A673 (cell line): ENCODE measurements at regions not wholly inside any gene's neighbourhood (a gene's known extent, or its start where the extent isn't known, plus 50 kb on each side); places are given as distances from the start of the nearest gene placed in this dataset.

Source experiments
- BruUV-seq: library from RNA; stranded (reverse); fragments of 400-500 nt; replicated peaks from 2 replicates; lab custom pipeline; 2021; lab: Mats Ljungman, UMichigan
- CTCF ChIA-PET: fragments of 300-600 bp; sonication (Branson Sonifier 250); formaldehyde crosslinking; loops from one replicate; lab custom pipeline; 2022; ENCODE audit warnings: antibody characterized with exemption; lab: Charles Lee
- POLR2A ChIA-PET: fragments of 300-600 bp; sonication (Branson Sonifier 250); formaldehyde crosslinking; loops from one replicate; lab custom pipeline; 2022; ENCODE audit warnings: antibody characterized with exemption; ENCODE audit not compliant: low non-redundant PET; lab: Charles Lee
- DNase-seq: peaks from one replicate; pipeline ENCODE4 v3.0.0-alpha.2; 2015; ENCODE audit warnings: low spot score
- H3K27ac ChIP-seq: fragments of 200-600 bp; sonication (generic); 2 replicates; pipeline ENCODE4 v1.5.1; 2016; ENCODE audit warnings: mixed run types, low read depth, mild to moderate bottlenecking, mixed read lengths, antibody characterized with exemption, low read length; ENCODE audit not compliant: poor library complexity, severe bottlenecking
- H3K27me3 ChIP-seq: fragments of 200-600 bp; sonication (generic); replicated peaks from 2 replicates; pipeline ENCODE4 v1.6.1; 2017; ENCODE audit warnings: mixed run types, low read depth, mild to moderate bottlenecking, mixed read lengths, antibody characterized with exemption, low read length; ENCODE audit not compliant: insufficient read depth, poor library complexity
- H3K36me3 ChIP-seq: fragments of 200-600 bp; sonication (generic); 2 replicates; pipeline ENCODE4 v1.6.1; 2016; ENCODE audit warnings: mixed run types, mild to moderate bottlenecking, mixed read lengths, antibody characterized with exemption, low read length; ENCODE audit not compliant: insufficient read depth, poor library complexity, severe bottlenecking
- H3K4me1 ChIP-seq: fragments of 200-600 bp; sonication (generic); 2 replicates; pipeline ENCODE4 v1.6.1; 2017; ENCODE audit warnings: mixed run types, mild to moderate bottlenecking, mixed read lengths, antibody characterized with exemption, low read length; ENCODE audit not compliant: insufficient read depth, poor library complexity, severe bottlenecking
- H3K4me3 ChIP-seq: fragments of 200-600 bp; sonication (generic); 2 replicates; pipeline ENCODE4 v1.5.1; 2016; ENCODE audit warnings: low read depth, mixed run types, mild to moderate bottlenecking, mixed read lengths, low read length; ENCODE audit not compliant: poor library complexity, severe bottlenecking
- H3K9me3 ChIP-seq: fragments of 200-600 bp; sonication (generic); 2 replicates; pipeline ENCODE4 v1.6.1; 2016; ENCODE audit warnings: mixed run types, low read depth, mild to moderate bottlenecking, mixed read lengths, antibody characterized with exemption, low read length; ENCODE audit not compliant: poor library complexity, severe bottlenecking
- EZH2 ChIP-seq: fragments of 200-600 bp; sonication (generic); IDR thresholded peaks from 2 replicates; pipeline ENCODE4 v1.6.1; 2017; ENCODE audit warnings: borderline replicate concordance, low read depth, mild to moderate bottlenecking, mixed read lengths, antibody characterized with exemption, low read length; ENCODE audit not compliant: poor library complexity, severe bottlenecking
- intact Hi-C: fragments of 100-400 bp; cut with micrococcal nuclease; formaldehyde crosslinking; loops from one replicate; pipeline ENCODE4 v1.10.0; 2022; ENCODE audit not compliant: unreplicated experiment
- TF ChIP-seq, protein P1 (sequence below): fragments of 300-800, 200-600 bp; sonication (generic); conservative IDR thresholded peaks from 2 replicates; pipeline ENCODE4 v1.5.1; 2017; ENCODE audit warnings: low read depth, mild to moderate bottlenecking, antibody characterized with exemption, low read length, moderate library complexity, mixed read lengths

DNA sequence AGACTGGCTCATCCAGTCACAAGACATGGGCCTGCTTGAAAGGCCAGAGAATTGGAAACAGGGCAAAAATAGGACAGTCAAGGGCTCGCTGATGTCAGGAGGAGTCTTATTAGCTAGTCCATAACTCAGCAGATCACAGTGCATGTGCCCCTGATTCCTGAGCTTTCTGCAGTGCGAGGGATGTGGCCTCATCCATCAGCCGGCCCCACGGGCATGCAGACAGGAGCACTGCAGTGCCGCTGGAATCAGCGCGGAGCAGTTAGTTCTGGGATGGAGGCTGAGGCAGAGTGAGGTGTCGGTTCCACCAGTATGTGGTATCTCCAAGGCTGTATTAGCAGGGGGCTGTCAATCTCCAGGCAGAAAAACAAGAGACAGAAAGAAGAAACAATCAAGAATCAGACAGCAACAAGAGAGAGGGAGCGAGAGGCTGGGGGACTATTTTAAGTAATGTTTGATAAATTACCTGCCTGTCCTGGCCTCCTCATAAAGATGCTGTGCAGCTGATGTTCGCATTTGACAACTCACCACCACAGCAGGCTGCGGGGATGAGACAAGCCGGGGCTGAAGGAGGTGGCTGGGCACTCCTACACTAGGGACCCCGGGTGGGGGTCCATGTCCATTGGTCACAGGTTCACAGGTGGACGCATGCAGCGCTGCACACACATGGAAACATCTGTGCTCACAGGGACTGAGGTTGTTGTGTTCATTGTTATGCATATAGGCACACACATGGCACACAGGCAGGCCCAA, 167.2 kb downstream of the TRIM29 start:
- Histone ChIP-seq H3K36me3 (no peaks in the 10 kb centered on the region), H3K27ac (no peak overlapping the region), H3K9me3 (no peaks in the 10 kb centered on the region), H3K27me3 (peaks cover 12% of the 10 kb centered on the region), H3K4me1 (no peaks in the 10 kb centered on the region), H3K4me3 (no peak overlapping the region)
- POLR2A ChIA-PET: no interaction called here
- DNase-seq: no peak
- no TSS peak for BruUV-seq
- TF ChIP-seq, protein P1, sequence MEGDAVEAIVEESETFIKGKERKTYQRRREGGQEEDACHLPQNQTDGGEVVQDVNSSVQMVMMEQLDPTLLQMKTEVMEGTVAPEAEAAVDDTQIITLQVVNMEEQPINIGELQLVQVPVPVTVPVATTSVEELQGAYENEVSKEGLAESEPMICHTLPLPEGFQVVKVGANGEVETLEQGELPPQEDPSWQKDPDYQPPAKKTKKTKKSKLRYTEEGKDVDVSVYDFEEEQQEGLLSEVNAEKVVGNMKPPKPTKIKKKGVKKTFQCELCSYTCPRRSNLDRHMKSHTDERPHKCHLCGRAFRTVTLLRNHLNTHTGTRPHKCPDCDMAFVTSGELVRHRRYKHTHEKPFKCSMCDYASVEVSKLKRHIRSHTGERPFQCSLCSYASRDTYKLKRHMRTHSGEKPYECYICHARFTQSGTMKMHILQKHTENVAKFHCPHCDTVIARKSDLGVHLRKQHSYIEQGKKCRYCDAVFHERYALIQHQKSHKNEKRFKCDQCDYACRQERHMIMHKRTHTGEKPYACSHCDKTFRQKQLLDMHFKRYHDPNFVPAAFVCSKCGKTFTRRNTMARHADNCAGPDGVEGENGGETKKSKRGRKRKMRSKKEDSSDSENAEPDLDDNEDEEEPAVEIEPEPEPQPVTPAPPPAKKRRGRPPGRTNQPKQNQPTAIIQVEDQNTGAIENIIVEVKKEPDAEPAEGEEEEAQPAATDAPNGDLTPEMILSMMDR: no peak
- no peak for TF ChIP-seq EZH2
- CTCF ChIA-PET: no interaction called here
- intact Hi-C loops: no loop called here

DNA sequence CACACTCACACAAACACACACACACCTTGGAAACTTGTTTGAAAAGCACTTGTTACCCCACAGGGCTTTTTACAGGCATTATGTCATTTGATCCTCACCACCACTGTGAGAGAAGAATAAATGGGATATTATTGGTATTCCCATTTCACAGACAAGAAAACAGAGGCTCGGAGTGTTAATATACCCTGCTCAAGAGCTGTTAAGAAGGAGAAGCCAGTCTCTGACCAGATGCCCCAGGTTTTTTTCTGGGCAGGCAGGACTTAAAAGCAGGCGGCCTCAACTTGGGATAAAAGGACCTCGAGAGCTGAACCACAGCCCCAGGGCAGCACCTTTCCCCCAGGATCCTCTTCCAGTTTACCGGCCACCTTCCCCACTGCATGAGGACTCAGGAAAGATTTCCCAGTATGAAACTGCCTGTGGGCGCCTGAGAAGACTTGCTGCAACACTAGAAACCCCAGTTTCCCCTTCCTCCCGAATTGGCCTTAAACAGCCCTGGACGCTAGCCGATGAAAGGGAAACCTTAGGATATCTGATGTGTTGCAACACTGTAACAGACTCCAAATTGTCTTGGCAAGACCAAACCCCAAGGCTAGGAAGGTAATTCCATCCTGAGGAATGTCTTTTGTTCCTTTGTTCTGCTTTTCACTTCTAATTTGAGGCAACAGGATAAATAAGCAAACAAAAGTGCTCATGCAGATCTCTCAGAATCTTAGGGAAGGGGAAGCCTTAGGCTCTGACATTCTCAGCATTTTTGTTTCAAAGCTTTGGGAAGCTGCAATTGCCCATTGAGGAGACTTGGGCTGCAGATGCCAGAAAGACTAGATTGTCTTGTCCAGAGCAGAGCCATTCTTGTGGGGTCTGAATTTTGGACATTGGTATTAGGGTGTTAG, 173.5 kb downstream of the TRIM29 start:
- ChIA-PET POLR2A (no interaction called here), CTCF (no interaction called here)
- Histone ChIP-seq H3K4me3 (no peak overlapping the region), H3K27me3 (peaks cover 62% of the 10 kb centered on the region), H3K4me1 (no peaks in the 10 kb centered on the region), H3K9me3 (no peaks in the 10 kb centered on the region), H3K27ac (no peak overlapping the region), H3K36me3 (no peaks in the 10 kb centered on the region)
- no peak for TF ChIP-seq EZH2
- intact Hi-C loops: no loop called here
- DNase-seq: no peak
- BruUV-seq: no TSS peak

DNA sequence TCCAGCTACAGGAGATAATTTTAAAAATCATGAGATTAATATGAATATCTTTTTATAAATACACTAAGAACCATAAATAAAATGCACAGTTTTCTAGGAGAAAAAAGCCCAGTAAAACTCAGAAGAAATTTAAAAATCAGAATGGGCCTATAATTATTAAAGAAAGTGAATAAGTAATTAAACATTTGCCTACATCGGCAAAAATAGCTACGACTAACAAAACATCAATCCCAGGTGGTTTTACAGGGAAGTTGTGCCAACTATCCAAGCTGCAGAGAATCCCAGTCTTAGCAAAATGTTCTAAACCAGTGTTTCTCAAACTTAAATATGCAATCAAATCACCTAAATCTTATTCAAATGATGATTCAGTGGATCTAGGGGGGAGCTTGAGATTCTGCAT, 180.0 kb downstream of the TRIM29 start:
- TF ChIP-seq, protein P1: no peak
- no peak for TF ChIP-seq EZH2
- no TSS peak for BruUV-seq
- H3K4me1 ChIP-seq: no peaks in the 10 kb centered on the region
- H3K27me3 ChIP-seq: peaks cover 69% of the 10 kb centered on the region
- intact Hi-C loops: no loop called here
- H3K36me3 ChIP-seq: no peaks in the 10 kb centered on the region
- H3K9me3 ChIP-seq: no peaks in the 10 kb centered on the region
- ChIA-PET CTCF (interaction anchor here (0.7 kb wide), 1 partner anchor 20 kb away, joined by 4 read pairs; no protein-coding TSS in a partner anchor), POLR2A (no interaction called here)
- DNase-seq: no peak
- H3K27ac ChIP-seq: no peak overlapping the region
- H3K4me3 ChIP-seq: no peak overlapping the region
